SU-DHL-6 (cell line): ENCODE measurements at regions not wholly inside any gene's neighbourhood (a gene's known extent, or its start where the extent isn't known, plus 50 kb on each side); places are given as distances from the start of the nearest gene placed in this dataset.
A peak's percentile ranks its signal among the peaks of the same experiment; 100 is the strongest.
"Not testable (repeated sequence)": the region's sequence is repeated elsewhere in the genome, so short reads cannot be mapped to it uniquely, and the experiment has no call there.

Source experiments
- H2AFZ ChIP-seq: fragments of 200-600 bp; sonication (generic); 2 replicates; pipeline ENCODE4 v1.6.1; 2014; ENCODE audit warnings: low read depth, mild to moderate bottlenecking, moderate library complexity, mixed read lengths, antibody characterized with exemption, low read length; ENCODE audit not compliant: severe bottlenecking
- H3F3A ChIP-seq: fragments of 200-600 bp; shearing (Covaris generic); 2 replicates; pipeline ENCODE4 v1.6.0; 2016; ENCODE audit warnings: antibody characterized with exemption, mild to moderate bottlenecking; ENCODE audit not compliant: insufficient read depth
- H3K27ac ChIP-seq: fragments of 200-600 bp; sonication (generic); 2 replicates; pipeline ENCODE4 v1.5.1; 2016; ENCODE audit warnings: low read depth, mild to moderate bottlenecking, low read length, moderate library complexity, mixed read lengths
- H3K27me3 ChIP-seq: fragments of 200-600 bp; sonication (generic), shearing (Covaris generic); 2 replicates; pipeline ENCODE4 v1.6.0; 2014; ENCODE audit warnings: mild to moderate bottlenecking, low read length
- H3K36me3 ChIP-seq: fragments of 200-600 bp; sonication (generic); 2 replicates; pipeline ENCODE4 v1.6.1; 2014; ENCODE audit warnings: mild to moderate bottlenecking, low read length, mixed read lengths
- H3K4me2 ChIP-seq: fragments of 300-600, 200-600 bp; shearing (Covaris generic), sonication (generic); 2 replicates; pipeline ENCODE4 v1.6.0; 2014; ENCODE audit warnings: low read length, low read depth, mild to moderate bottlenecking; ENCODE audit not compliant: poor library complexity, severe bottlenecking
- H3K4me3 ChIP-seq: fragments of 200-600 bp; sonication (generic); 2 replicates; pipeline ENCODE4 v1.5.1; 2014; ENCODE audit warnings: antibody characterized with exemption, low read length, mild to moderate bottlenecking, mixed read lengths; ENCODE audit not compliant: insufficient read depth, poor library complexity, severe bottlenecking
- H3K79me2 ChIP-seq: fragments of 200-600 bp; sonication (generic); 2 replicates; pipeline ENCODE4 v1.6.1; 2014; ENCODE audit warnings: mild to moderate bottlenecking, low read length, moderate library complexity; ENCODE audit not compliant: insufficient read depth
- H3K9ac ChIP-seq: fragments of 200-600 bp; sonication (generic); 2 replicates; pipeline ENCODE4 v1.7.0; 2014; ENCODE audit warnings: mild to moderate bottlenecking, low read length
- H3K9me2 ChIP-seq: fragments of 200-600 bp; sonication (generic); replicated peaks from 2 replicates; pipeline ENCODE4 v1.6.1; 2014; ENCODE audit warnings: low read length; ENCODE audit not compliant: insufficient read depth
- H3K9me3 ChIP-seq: fragments of 200-600 bp; sonication (generic); 2 replicates; pipeline ENCODE4 v1.6.1; 2014; ENCODE audit warnings: low read length, mixed read lengths; ENCODE audit not compliant: insufficient read depth
- H4K20me1 ChIP-seq: fragments of 200-600 bp; sonication (generic); 2 replicates; pipeline ENCODE4 v1.6.1; 2014; ENCODE audit warnings: low read depth, mild to moderate bottlenecking, antibody characterized with exemption, low read length, moderate library complexity, mixed read lengths
- EZH2phosphoT487 ChIP-seq: fragments of 200-600 bp; sonication (generic), shearing (Covaris generic); conservative IDR thresholded peaks from 2 replicates; pipeline ENCODE4 v1.6.1; 2018; ENCODE audit warnings: mild to moderate bottlenecking, antibody characterized with exemption, low read length, moderate library complexity, mixed read lengths
- TF ChIP-seq, protein P1 (sequence below): fragments of 200-600 bp; sonication (generic); IDR thresholded peaks from one replicate; pipeline ENCODE4 v1.5.1; 2017; ENCODE audit warnings: antibody characterized with exemption, mild to moderate bottlenecking, low read length, moderate library complexity; ENCODE audit not compliant: insufficient read depth, poor library complexity, severe bottlenecking

DNA sequence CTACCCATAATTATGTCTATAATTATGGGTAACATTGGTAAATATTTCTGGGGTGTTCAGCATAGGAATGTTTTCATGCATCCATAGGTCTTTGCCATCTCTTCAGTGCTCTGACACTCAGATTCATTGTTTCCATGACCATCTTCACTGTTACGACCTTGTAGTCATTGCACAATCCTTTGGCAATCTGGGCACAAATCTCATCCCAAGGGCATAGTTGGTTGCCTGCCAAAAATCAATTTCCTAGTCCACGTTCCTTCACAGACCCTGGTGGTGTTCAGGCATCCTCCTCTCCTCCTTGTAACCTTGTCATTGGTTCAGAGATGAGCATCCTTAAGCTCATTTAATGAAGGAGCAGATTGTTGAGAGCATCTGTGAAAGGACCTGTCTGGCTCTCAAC, 1400.7 kb downstream of the CDH12 start:
- Histone ChIP-seq H2AFZ (no peak overlapping the region), H4K20me1 (no peaks in the 10 kb centered on the region), H3F3A (no peaks in the 10 kb centered on the region), H3K36me3 (no peaks in the 10 kb centered on the region), H3K9me3 (no peaks in the 10 kb centered on the region), H3K27me3 (no peaks in the 10 kb centered on the region), H3K27ac (no peak overlapping the region), H3K4me3 (no peak overlapping the region), H3K4me2 (no peak overlapping the region), H3K79me2 (no peaks in the 10 kb centered on the region), H3K9ac (no peak overlapping the region), H3K9me2 (no peaks in the 10 kb centered on the region)
- no peak for TF ChIP-seq EZH2phosphoT487
- TF ChIP-seq, protein P1, sequence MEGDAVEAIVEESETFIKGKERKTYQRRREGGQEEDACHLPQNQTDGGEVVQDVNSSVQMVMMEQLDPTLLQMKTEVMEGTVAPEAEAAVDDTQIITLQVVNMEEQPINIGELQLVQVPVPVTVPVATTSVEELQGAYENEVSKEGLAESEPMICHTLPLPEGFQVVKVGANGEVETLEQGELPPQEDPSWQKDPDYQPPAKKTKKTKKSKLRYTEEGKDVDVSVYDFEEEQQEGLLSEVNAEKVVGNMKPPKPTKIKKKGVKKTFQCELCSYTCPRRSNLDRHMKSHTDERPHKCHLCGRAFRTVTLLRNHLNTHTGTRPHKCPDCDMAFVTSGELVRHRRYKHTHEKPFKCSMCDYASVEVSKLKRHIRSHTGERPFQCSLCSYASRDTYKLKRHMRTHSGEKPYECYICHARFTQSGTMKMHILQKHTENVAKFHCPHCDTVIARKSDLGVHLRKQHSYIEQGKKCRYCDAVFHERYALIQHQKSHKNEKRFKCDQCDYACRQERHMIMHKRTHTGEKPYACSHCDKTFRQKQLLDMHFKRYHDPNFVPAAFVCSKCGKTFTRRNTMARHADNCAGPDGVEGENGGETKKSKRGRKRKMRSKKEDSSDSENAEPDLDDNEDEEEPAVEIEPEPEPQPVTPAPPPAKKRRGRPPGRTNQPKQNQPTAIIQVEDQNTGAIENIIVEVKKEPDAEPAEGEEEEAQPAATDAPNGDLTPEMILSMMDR = no peak

DNA sequence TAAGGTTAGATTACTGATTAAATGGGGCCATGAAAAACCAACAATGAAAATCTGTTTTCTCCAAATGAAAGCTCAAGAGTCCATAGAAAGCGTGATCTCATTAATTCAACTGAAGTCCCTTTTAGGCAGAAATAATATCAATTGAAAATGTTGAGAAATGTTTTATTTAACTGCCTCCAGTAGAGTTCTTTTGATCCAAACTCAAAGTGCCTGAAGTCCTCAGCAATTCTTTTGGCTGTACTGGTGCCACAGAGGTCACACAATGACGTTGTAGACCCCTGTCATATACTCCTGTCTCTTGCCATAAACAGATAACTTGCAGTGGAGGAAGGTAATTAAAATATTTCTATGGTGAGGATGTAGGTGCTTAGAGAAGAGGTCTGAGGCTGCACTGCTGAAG, 1420.5 kb downstream of the CDH12 start:
- Histone ChIP-seq H3K4me2 (no peak overlapping the region), H3K9ac (no peak overlapping the region), H3K4me3 (no peak overlapping the region), H3K9me3 (no peaks in the 10 kb centered on the region), H3K27me3 (no peaks in the 10 kb centered on the region), H3F3A (no peaks in the 10 kb centered on the region), H4K20me1 (no peaks in the 10 kb centered on the region), H3K9me2 (no peaks in the 10 kb centered on the region), H3K36me3 (no peaks in the 10 kb centered on the region), H2AFZ (peak overlapping the region; percentile 8), H3K79me2 (no peaks in the 10 kb centered on the region), H3K27ac (no peak overlapping the region)
- TF ChIP-seq EZH2phosphoT487 = no peak
- TF ChIP-seq, protein P1 = no peak

DNA sequence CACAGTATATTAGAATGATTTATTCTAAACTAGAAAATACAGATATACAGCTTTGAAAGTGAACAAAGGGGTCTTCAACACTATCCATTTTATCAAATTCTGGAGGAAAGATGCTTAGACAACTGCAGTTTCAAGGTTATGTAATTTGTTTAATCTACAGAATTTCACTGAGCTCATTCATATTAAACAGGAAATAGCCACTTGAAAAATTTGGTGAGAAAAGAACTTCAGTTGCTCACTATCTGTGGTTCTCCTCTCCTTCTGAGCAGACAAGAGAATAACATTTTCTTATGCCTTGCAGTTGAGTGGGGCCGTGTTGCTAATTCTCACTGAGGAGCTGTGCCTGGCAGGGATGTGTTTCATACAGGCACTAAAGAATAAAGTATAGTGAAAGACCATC, 1428.2 kb downstream of the CDH12 start:
- Histone ChIP-seq H3K9me2 (no peaks in the 10 kb centered on the region), H3K9ac (no peak overlapping the region), H3K27me3 (no peaks in the 10 kb centered on the region), H3K27ac (no peak overlapping the region), H3K36me3 (no peaks in the 10 kb centered on the region), H2AFZ (no peak overlapping the region), H3K9me3 (no peaks in the 10 kb centered on the region), H3K79me2 (no peaks in the 10 kb centered on the region), H3K4me2 (no peak overlapping the region), H3K4me3 (no peak overlapping the region), H4K20me1 (no peaks in the 10 kb centered on the region), H3F3A (no peaks in the 10 kb centered on the region)
- TF ChIP-seq EZH2phosphoT487 = no peak
- TF ChIP-seq, protein P1 = no peak

DNA sequence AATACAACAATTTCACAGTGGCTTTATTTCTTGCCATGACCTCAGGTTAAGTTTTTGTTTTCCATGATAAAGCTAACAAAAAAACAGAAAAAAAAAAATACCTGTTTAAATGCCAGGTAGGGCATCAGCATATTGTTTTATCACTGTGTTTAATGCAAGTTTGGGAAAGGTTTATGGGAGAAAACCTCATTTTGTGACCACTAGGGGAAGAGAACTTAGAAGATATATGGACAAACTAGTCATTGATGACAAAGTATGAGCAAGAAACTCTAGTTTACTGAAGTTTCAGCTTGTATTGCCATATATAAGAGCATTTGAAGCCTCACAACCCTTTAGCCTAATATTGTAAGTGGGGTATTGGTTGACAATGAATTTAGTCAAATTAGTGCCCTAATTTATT, 1431.4 kb upstream of the CDH18 start:
- H3K4me3 ChIP-seq = no peak overlapping the region
- H3K79me2 ChIP-seq = no peaks in the 10 kb centered on the region
- no peak overlapping the region for H3K4me2 ChIP-seq
- H3K9me3 ChIP-seq = no peaks in the 10 kb centered on the region
- H3K9me2 ChIP-seq = no peaks in the 10 kb centered on the region
- no peak overlapping the region for H2AFZ ChIP-seq
- H3K36me3 ChIP-seq = no peaks in the 10 kb centered on the region
- H3K27me3 ChIP-seq = no peaks in the 10 kb centered on the region
- TF ChIP-seq, protein P1 = no peak
- no peak for TF ChIP-seq EZH2phosphoT487
- H4K20me1 ChIP-seq = no peaks in the 10 kb centered on the region
- no peaks in the 10 kb centered on the region for H3F3A ChIP-seq
- H3K27ac ChIP-seq = no peak overlapping the region
- no peak overlapping the region for H3K9ac ChIP-seq

DNA sequence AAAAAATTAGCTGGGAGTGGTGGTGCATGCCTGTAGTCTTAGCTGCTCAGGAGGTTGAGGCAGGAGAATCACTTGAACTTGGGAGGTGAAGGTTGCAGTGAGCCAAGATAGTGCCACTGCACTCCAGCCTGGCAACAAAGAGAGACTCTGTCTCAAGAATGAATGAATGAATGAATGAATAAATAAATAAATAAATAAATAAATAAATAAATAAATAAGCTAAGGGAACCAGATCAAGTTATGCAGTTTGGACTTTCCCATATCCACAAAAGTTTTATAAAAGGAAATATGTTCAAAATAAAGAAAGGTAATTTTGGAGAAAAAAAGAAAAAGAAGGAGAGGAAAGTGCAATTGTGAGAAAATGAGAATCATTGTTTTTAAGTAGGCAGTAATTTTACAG, 1414.1 kb upstream of the CDH18 start:
- not testable (repeated sequence) for H3F3A ChIP-seq, H3K36me3 ChIP-seq, H3K79me2 ChIP-seq, H3K4me2 ChIP-seq, H3K27ac ChIP-seq, H3K9me2 ChIP-seq, H3K9ac ChIP-seq, H3K27me3 ChIP-seq, H4K20me1 ChIP-seq, H2AFZ ChIP-seq, H3K4me3 ChIP-seq, H3K9me3 ChIP-seq
